Type B pancreatic cell (in vitro differentiated cells): ENCODE measurements at regions not wholly inside any gene's neighbourhood (a gene's known extent, or its start where the extent isn't known, plus 50 kb on each side); places are given as distances from the start of the nearest gene placed in this dataset.

Source experiments
- DNase-seq: peaks from one replicate; pipeline ENCODE4 v3.0.0; 2021; ENCODE audit warnings: mixed read lengths; ENCODE audit not compliant: unreplicated experiment; ENCODE audit errors: extremely low spot score
- H3K27ac Mint-ChIP-seq: 2 replicates; pipeline ENCODE4 v1.8.0; 2021; ENCODE audit warnings: mild to moderate bottlenecking, mixed read lengths
- H3K27me3 Mint-ChIP-seq: 2 replicates; pipeline ENCODE4 v1.8.0; 2021; ENCODE audit warnings: mixed read lengths
- H3K36me3 Mint-ChIP-seq: 2 replicates; pipeline ENCODE4 v1.8.0; 2021; ENCODE audit warnings: mixed read lengths
- H3K4me1 Mint-ChIP-seq: one replicate; pipeline ENCODE4 v1.8.0; 2021; ENCODE audit warnings: mixed read lengths; ENCODE audit not compliant: unreplicated experiment
- H3K4me3 Mint-ChIP-seq: 2 replicates; pipeline ENCODE4 v1.8.0; 2021; ENCODE audit warnings: mild to moderate bottlenecking, mixed read lengths
- H3K9me3 Mint-ChIP-seq: 2 replicates; pipeline ENCODE4 v1.8.0; 2021; ENCODE audit warnings: mixed read lengths
- CTCF ChIP-seq: fragments of 200-600 bp; sonication (generic); conservative IDR thresholded peaks from 2 replicates; pipeline ENCODE4 v1.5.0; 2021; ENCODE audit warnings: antibody characterized with exemption, mild to moderate bottlenecking

- Mint-ChIP-seq H3K27me3 (no peaks in the 10 kb centered on the region), H3K9me3 (no peaks in the 10 kb centered on the region), H3K4me3 (no peak overlapping the region), H3K4me1 (no peaks in the 10 kb centered on the region), H3K36me3 (no peaks in the 10 kb centered on the region), H3K27ac (no peak overlapping the region)
- no peak for TF ChIP-seq CTCF
- DNase-seq, result no peak
Observed at GRCh38 chr2:58938988-58939387, 697.9 kb upstream of the FANCL start.

- Mint-ChIP-seq H3K9me3 (no peaks in the 10 kb centered on the region), H3K4me1 (no peaks in the 10 kb centered on the region), H3K36me3 (no peaks in the 10 kb centered on the region), H3K27me3 (no peaks in the 10 kb centered on the region), H3K27ac (no peak overlapping the region), H3K4me3 (no peak overlapping the region)
- DNase-seq, result no peak
- TF ChIP-seq CTCF, result no peak
Observed at GRCh38 chr2:58932801-58933200, 691.7 kb upstream of the FANCL start.

GRCh38 chr2:58930537-58930936, 689.4 kb upstream of the FANCL start:
- Mint-ChIP-seq H3K36me3 (no peaks in the 10 kb centered on the region), H3K27ac (no peak overlapping the region), H3K4me1 (no peaks in the 10 kb centered on the region), H3K27me3 (no peaks in the 10 kb centered on the region), H3K4me3 (no peak overlapping the region), H3K9me3 (no peaks in the 10 kb centered on the region)
- TF ChIP-seq CTCF, result no peak
- DNase-seq, result no peak

- TF ChIP-seq CTCF, result no peak
- no peaks in the 10 kb centered on the region for H3K27me3 Mint-ChIP-seq
- no peaks in the 10 kb centered on the region for H3K9me3 Mint-ChIP-seq
- H3K36me3 Mint-ChIP-seq, result no peaks in the 10 kb centered on the region
- H3K4me3 Mint-ChIP-seq, result no peak overlapping the region
- DNase-seq, result no peak
- no peaks in the 10 kb centered on the region for H3K4me1 Mint-ChIP-seq
- no peak overlapping the region for H3K27ac Mint-ChIP-seq
Observed at GRCh38 chr2:58928973-58929372, 687.8 kb upstream of the FANCL start.

GRCh38 chr2:58928391-58928790, 687.3 kb upstream of the FANCL start:
- no peaks in the 10 kb centered on the region for H3K4me1 Mint-ChIP-seq
- no peak overlapping the region for H3K4me3 Mint-ChIP-seq
- TF ChIP-seq CTCF, result no peak
- no peak for DNase-seq
- no peaks in the 10 kb centered on the region for H3K9me3 Mint-ChIP-seq
- no peaks in the 10 kb centered on the region for H3K27me3 Mint-ChIP-seq
- no peak overlapping the region for H3K27ac Mint-ChIP-seq
- no peaks in the 10 kb centered on the region for H3K36me3 Mint-ChIP-seq

GRCh38 chr2:58926112-58926511, 685.0 kb upstream of the FANCL start:
- no peaks in the 10 kb centered on the region for H3K36me3 Mint-ChIP-seq
- H3K4me1 Mint-ChIP-seq, result no peaks in the 10 kb centered on the region
- TF ChIP-seq CTCF, result no peak
- DNase-seq, result no peak
- H3K27ac Mint-ChIP-seq, result no peak overlapping the region
- no peak overlapping the region for H3K4me3 Mint-ChIP-seq
- H3K9me3 Mint-ChIP-seq, result no peaks in the 10 kb centered on the region
- no peaks in the 10 kb centered on the region for H3K27me3 Mint-ChIP-seq
